CD4-positive, alpha-beta memory T cell (primary cell): ENCODE measurements at regions not wholly inside any gene's neighbourhood (a gene's known extent, or its start where the extent isn't known, plus 50 kb on each side); places are given as distances from the start of the nearest gene placed in this dataset.

ENCODE experiments used
- CTCF ChIA-PET: fragments of 350-600 bp; sonication (Branson Sonifier 250); formaldehyde crosslinking; loops from one replicate; lab custom pipeline; 2021; ENCODE audit warnings: inconsistent platforms; ENCODE audit not compliant: partially characterized antibody; lab: Charles Lee
- POLR2A ChIA-PET: fragments of 350-600 bp; sonication (Branson Sonifier 250); formaldehyde crosslinking; loops from one replicate; lab custom pipeline; 2021; ENCODE audit not compliant: partially characterized antibody; lab: Charles Lee
- DNase-seq, 5 donors: peaks; one replicate each; pipeline versions ENCODE4 v3.0.0 to v3.0.0-alpha.2; 2020 to 2022; ENCODE audit warnings: mixed read lengths in 1 of 5
- H3K27ac ChIP-seq: one replicate; pipeline ENCODE4 v1.7.0; 2013; ENCODE audit warnings: low read depth, low read length
- H3K27me3 ChIP-seq: 2 replicates; pipeline ENCODE4 v1.7.0; 2013; ENCODE audit warnings: mild to moderate bottlenecking, low read length, moderate library complexity; ENCODE audit not compliant: insufficient read depth
- H3K36me3 ChIP-seq: 2 replicates; pipeline ENCODE4 v1.7.0; 2013; ENCODE audit warnings: mild to moderate bottlenecking, low read length, moderate library complexity; ENCODE audit not compliant: insufficient read depth
- H3K4me1 ChIP-seq: 2 replicates; pipeline ENCODE4 v1.7.0; 2013; ENCODE audit warnings: mild to moderate bottlenecking, low read length, moderate library complexity; ENCODE audit not compliant: insufficient read depth
- H3K4me3 ChIP-seq, 2 donors: one replicate each; pipeline ENCODE4 v1.7.0; 2013; ENCODE audit warnings: low read length in 2 of 2, mild to moderate bottlenecking in 1 of 2
- H3K9me3 ChIP-seq, 2 donors: one replicate each; pipeline ENCODE4 v1.7.0; 2013; ENCODE audit warnings: low read length in 2 of 2, control low read depth in 1 of 2; ENCODE audit not compliant: control insufficient read depth in 1 of 2
- H3K27ac Mint-ChIP-seq, 7 donors: one replicate each; pipeline ENCODE4 v1.8.0; 2020 to 2021; ENCODE audit warnings: mixed read lengths in 7 of 7, mild to moderate bottlenecking in 6 of 7, inconsistent platforms in 3 of 7, moderate library complexity in 3 of 7
- H3K27me3 Mint-ChIP-seq, 2 donors: one replicate each; pipeline ENCODE4 v1.8.0; 2020 to 2021; ENCODE audit warnings: mixed read lengths in 2 of 2
- H3K36me3 Mint-ChIP-seq, 2 donors: one replicate each; pipeline ENCODE4 v1.8.0; 2020 to 2021; ENCODE audit warnings: mixed read lengths in 2 of 2, inconsistent platforms in 1 of 2, mild to moderate bottlenecking in 1 of 2
- H3K4me1 Mint-ChIP-seq, 4 donors: one replicate each; pipeline ENCODE4 v1.8.0; 2020 to 2021; ENCODE audit warnings: mixed read lengths in 4 of 4, mild to moderate bottlenecking in 1 of 4
- H3K4me3 Mint-ChIP-seq, 8 donors: one replicate each; pipeline ENCODE4 v1.8.0; 2020 to 2021; ENCODE audit warnings: mixed read lengths in 8 of 8, mild to moderate bottlenecking in 7 of 8, moderate library complexity in 6 of 8, inconsistent platforms in 3 of 8
- H3K9me3 Mint-ChIP-seq, 8 donors: one replicate each; pipeline ENCODE4 v1.8.0; 2020 to 2021; ENCODE audit warnings: mixed read lengths in 8 of 8, mild to moderate bottlenecking in 5 of 8, inconsistent platforms in 3 of 8, moderate library complexity in 1 of 8
- intact Hi-C: fragments of 100-400 bp; cut with micrococcal nuclease; formaldehyde crosslinking; loops from one replicate; pipeline ENCODE4 v1.15.1; 2023

- Mint-ChIP-seq H3K27ac (no peak overlapping the region), H3K4me1 (no peaks in the 10 kb centered on the region), H3K36me3 (no peaks in the 10 kb centered on the region), H3K9me3 (peaks cover 0 to 4% (median 0%) of the 10 kb centered on the region in 8 donors), H3K27me3 (no peaks in the 10 kb centered on the region), H3K4me3 (no peak overlapping the region)
- H3K4me3 ChIP-seq: no peak overlapping the region
- intact Hi-C loops: no loop called here
- H3K36me3 ChIP-seq: no peaks in the 10 kb centered on the region
- DNase-seq: no peak
- H3K27ac ChIP-seq: no peak overlapping the region
- H3K4me1 ChIP-seq: no peaks in the 10 kb centered on the region
- no peaks in the 10 kb centered on the region for H3K9me3 ChIP-seq
- ChIA-PET POLR2A (no interaction called here), CTCF (no interaction called here)
- H3K27me3 ChIP-seq: no peaks in the 10 kb centered on the region
Measured at GRCh38 chr5:4939042-4939781, 200.9 kb upstream of the ADAMTS16 start.

- Mint-ChIP-seq H3K36me3 (no peaks in the 10 kb centered on the region), H3K4me1 (no peaks in the 10 kb centered on the region), H3K27ac (no peak overlapping the region), H3K4me3 (no peak overlapping the region), H3K9me3 (peaks cover 0 to 3% (median 0%) of the 10 kb centered on the region in 8 donors), H3K27me3 (no peaks in the 10 kb centered on the region)
- no peak overlapping the region for H3K27ac ChIP-seq
- ChIA-PET CTCF (interaction anchor here (1.5 to 1.6 kb wide), 2 partner anchors 8 to 9 kb away, joined by 5 to 8 read pairs; no protein-coding TSS in a partner anchor), POLR2A (no interaction called here)
- no peak overlapping the region for H3K4me3 ChIP-seq
- no peak for DNase-seq
- no peaks in the 10 kb centered on the region for H3K4me1 ChIP-seq
- H3K9me3 ChIP-seq: no peaks in the 10 kb centered on the region
- no peaks in the 10 kb centered on the region for H3K36me3 ChIP-seq
- intact Hi-C loops: no loop called here
- H3K27me3 ChIP-seq: no peaks in the 10 kb centered on the region
Measured at GRCh38 chr5:4941161-4941560, 199.0 kb upstream of the ADAMTS16 start.

- H3K4me1 ChIP-seq: no peaks in the 10 kb centered on the region
- no peak overlapping the region for H3K27ac Mint-ChIP-seq
- no peaks in the 10 kb centered on the region for H3K36me3 Mint-ChIP-seq
- no peaks in the 10 kb centered on the region for H3K36me3 ChIP-seq
- no peaks in the 10 kb centered on the region for H3K4me1 Mint-ChIP-seq
- intact Hi-C loops: no loop called here
- no peaks in the 10 kb centered on the region for H3K27me3 Mint-ChIP-seq
- CTCF ChIA-PET: interaction anchor here (1.0 to 1.6 kb wide), 2 partner anchors 9 kb away, joined by 5 to 6 read pairs; no protein-coding TSS in a partner anchor
- H3K4me3 Mint-ChIP-seq: no peak overlapping the region
- H3K27ac ChIP-seq: no peak overlapping the region
- H3K9me3 Mint-ChIP-seq: peaks cover 0 to 3% (median 0%) of the 10 kb centered on the region in 8 donors
- POLR2A ChIA-PET: no interaction called here
- no peaks in the 10 kb centered on the region for H3K27me3 ChIP-seq
- H3K9me3 ChIP-seq: no peaks in the 10 kb centered on the region
- no peak overlapping the region for H3K4me3 ChIP-seq
- DNase-seq: no peak
Measured at GRCh38 chr5:4941957-4942830, 197.9 kb upstream of the ADAMTS16 start.

- intact Hi-C loops: no loop called here
Measured at GRCh38 chr5:4942831-4943178, 197.3 kb upstream of the ADAMTS16 start.

GRCh38 chr5:4945296-4945695 lies 194.8 kb upstream of the ADAMTS16 start:
- ChIA-PET POLR2A (no interaction called here), CTCF (no interaction called here)
- H3K27ac Mint-ChIP-seq: peak overlapping the region in 1 of 7 donors; percentile 11
- no peak overlapping the region for H3K4me3 Mint-ChIP-seq
- no peaks in the 10 kb centered on the region for H3K36me3 Mint-ChIP-seq
- no peaks in the 10 kb centered on the region for H3K36me3 ChIP-seq
- DNase-seq: no peak
- no peaks in the 10 kb centered on the region for H3K9me3 ChIP-seq
- intact Hi-C loops: no loop called here
- no peaks in the 10 kb centered on the region for H3K27me3 ChIP-seq
- H3K4me1 ChIP-seq: no peaks in the 10 kb centered on the region
- H3K9me3 Mint-ChIP-seq: no peaks in the 10 kb centered on the region
- H3K27ac ChIP-seq: no peak overlapping the region
- H3K4me3 ChIP-seq: no peak overlapping the region
- H3K27me3 Mint-ChIP-seq: no peaks in the 10 kb centered on the region
- H3K4me1 Mint-ChIP-seq: no peaks in the 10 kb centered on the region

More at GRCh38 chr5:4942831-4943178, 197.3 kb upstream of the ADAMTS16 start:
- no peaks in the 10 kb centered on the region for H3K27me3 Mint-ChIP-seq
- H3K4me3 ChIP-seq: no peak overlapping the region
- POLR2A ChIA-PET: no interaction called here
- H3K27ac Mint-ChIP-seq: no peak overlapping the region
- CTCF ChIA-PET: no interaction called here
- DNase-seq: no peak
- peaks cover 0 to 3% (median 0%) of the 10 kb centered on the region in 8 donors for H3K9me3 Mint-ChIP-seq
- H3K4me3 Mint-ChIP-seq: no peak overlapping the region
- no peaks in the 10 kb centered on the region for H3K36me3 ChIP-seq
- no peaks in the 10 kb centered on the region for H3K4me1 ChIP-seq
- no peaks in the 10 kb centered on the region for H3K4me1 Mint-ChIP-seq
- no peaks in the 10 kb centered on the region for H3K36me3 Mint-ChIP-seq
- no peak overlapping the region for H3K27ac ChIP-seq
- H3K9me3 ChIP-seq: no peaks in the 10 kb centered on the region
- H3K27me3 ChIP-seq: no peaks in the 10 kb centered on the region

GRCh38 chr5:4947106-4947505 lies 193.0 kb upstream of the ADAMTS16 start:
- Mint-ChIP-seq H3K36me3 (no peaks in the 10 kb centered on the region), H3K27me3 (no peaks in the 10 kb centered on the region), H3K4me3 (no peak overlapping the region), H3K4me1 (no peaks in the 10 kb centered on the region), H3K9me3 (peaks cover 0 to 2% (median 0%) of the 10 kb centered on the region in 8 donors), H3K27ac (no peak overlapping the region)
- no peak for DNase-seq
- H3K36me3 ChIP-seq: no peaks in the 10 kb centered on the region
- intact Hi-C loops: no loop called here
- H3K27ac ChIP-seq: no peak overlapping the region
- H3K4me1 ChIP-seq: no peaks in the 10 kb centered on the region
- H3K27me3 ChIP-seq: no peaks in the 10 kb centered on the region
- no peak overlapping the region for H3K4me3 ChIP-seq
- CTCF ChIA-PET: no interaction called here
- POLR2A ChIA-PET: no interaction called here
- H3K9me3 ChIP-seq: no peaks in the 10 kb centered on the region

- Mint-ChIP-seq H3K36me3 (no peaks in the 10 kb centered on the region), H3K27ac (no peak overlapping the region), H3K4me1 (no peaks in the 10 kb centered on the region), H3K4me3 (no peak overlapping the region), H3K9me3 (peaks cover 0 to 2% (median 0%) of the 10 kb centered on the region in 8 donors), H3K27me3 (no peaks in the 10 kb centered on the region)
- CTCF ChIA-PET: no interaction called here
- no peak for DNase-seq
- H3K9me3 ChIP-seq: no peaks in the 10 kb centered on the region
- H3K36me3 ChIP-seq: no peaks in the 10 kb centered on the region
- H3K27me3 ChIP-seq: no peaks in the 10 kb centered on the region
- no peaks in the 10 kb centered on the region for H3K4me1 ChIP-seq
- no peak overlapping the region for H3K4me3 ChIP-seq
- POLR2A ChIA-PET: no interaction called here
- H3K27ac ChIP-seq: no peak overlapping the region
- intact Hi-C loops: no loop called here
Measured at GRCh38 chr5:4947893-4948536, 192.1 kb upstream of the ADAMTS16 start.
